ENCODE measurements at regions not wholly inside any gene's neighbourhood (a gene's known extent, or its start where the extent isn't known, plus 50 kb on each side); places are given as distances from the start of the nearest gene placed in this dataset.

- no peak for DNase-seq
These were observed 51.8 kb upstream of the CASZ1 start for GRCh38 chr1:10848109-10848684.

- no peak for DNase-seq
These were observed 53.6 kb upstream of the CASZ1 start for GRCh38 chr1:10850026-10850425.

GRCh38 chr1:10851024-10852013 lies 54.9 kb upstream of the CASZ1 start:
- DNase-seq, result no peak

GRCh38 chr1:10852018-10852417 lies 55.6 kb upstream of the CASZ1 start:
- DNase-seq, result no peak

- no peak for DNase-seq
These were observed 56.0 kb upstream of the CASZ1 start for GRCh38 chr1:10852486-10852885.

- DNase-seq, result no peak
These were observed 56.6 kb upstream of the CASZ1 start for GRCh38 chr1:10852998-10853520.

- DNase-seq, result no peak
These were observed 57.3 kb upstream of the CASZ1 start for GRCh38 chr1:10853701-10854100.

GRCh38 chr1:10854856-10855459 lies 58.5 kb upstream of the CASZ1 start:
- no peak for DNase-seq

- no peak for DNase-seq
These were observed 59.8 kb upstream of the CASZ1 start for GRCh38 chr1:10856176-10856683.

GRCh38 chr1:10856863-10857598 lies 60.6 kb upstream of the CASZ1 start:
- DNase-seq, result no peak

- no peak for DNase-seq
These were observed 61.2 kb upstream of the CASZ1 start for GRCh38 chr1:10857687-10858086.

GRCh38 chr1:10860218-10860617 lies 63.8 kb upstream of the CASZ1 start:
- no peak for DNase-seq

GRCh38 chr1:10860682-10861081 lies 64.2 kb upstream of the CASZ1 start:
- no peak for DNase-seq

- DNase-seq, result no peak
These were observed 65.4 kb upstream of the CASZ1 start for GRCh38 chr1:10861822-10862221.

GRCh38 chr1:10862743-10863335 lies 66.4 kb upstream of the CASZ1 start:
- no peak for DNase-seq

- DNase-seq, result no peak
These were observed 67.4 kb upstream of the CASZ1 start for GRCh38 chr1:10863886-10864285.

GRCh38 chr1:10864776-10865175 lies 68.3 kb upstream of the CASZ1 start:
- DNase-seq, result no peak

GRCh38 chr1:10865518-10866320 lies 69.3 kb upstream of the CASZ1 start:
- no peak for DNase-seq

- DNase-seq, result peak; percentile 46
These were observed 70.1 kb upstream of the CASZ1 start for GRCh38 chr1:10866321-10867093.

- peak; percentile 59 for DNase-seq
These were observed 70.8 kb upstream of the CASZ1 start for GRCh38 chr1:10867138-10867721.
